ENCODE measurements at regions not wholly inside any gene's neighbourhood (a gene's known extent, or its start where the extent isn't known, plus 50 kb on each side); places are given as distances from the start of the nearest gene placed in this dataset.

- no peak overlapping the region for H3K4me3 ChIP-seq (ENCODE audit: low read depth, low read length)
These were observed 88.2 kb downstream of the TMA16 start for GRCh38 chr4:163582703-163583102.

GRCh38 chr4:163587867-163588266 lies 93.4 kb downstream of the TMA16 start:
- TF ChIP-seq, protein P1, sequence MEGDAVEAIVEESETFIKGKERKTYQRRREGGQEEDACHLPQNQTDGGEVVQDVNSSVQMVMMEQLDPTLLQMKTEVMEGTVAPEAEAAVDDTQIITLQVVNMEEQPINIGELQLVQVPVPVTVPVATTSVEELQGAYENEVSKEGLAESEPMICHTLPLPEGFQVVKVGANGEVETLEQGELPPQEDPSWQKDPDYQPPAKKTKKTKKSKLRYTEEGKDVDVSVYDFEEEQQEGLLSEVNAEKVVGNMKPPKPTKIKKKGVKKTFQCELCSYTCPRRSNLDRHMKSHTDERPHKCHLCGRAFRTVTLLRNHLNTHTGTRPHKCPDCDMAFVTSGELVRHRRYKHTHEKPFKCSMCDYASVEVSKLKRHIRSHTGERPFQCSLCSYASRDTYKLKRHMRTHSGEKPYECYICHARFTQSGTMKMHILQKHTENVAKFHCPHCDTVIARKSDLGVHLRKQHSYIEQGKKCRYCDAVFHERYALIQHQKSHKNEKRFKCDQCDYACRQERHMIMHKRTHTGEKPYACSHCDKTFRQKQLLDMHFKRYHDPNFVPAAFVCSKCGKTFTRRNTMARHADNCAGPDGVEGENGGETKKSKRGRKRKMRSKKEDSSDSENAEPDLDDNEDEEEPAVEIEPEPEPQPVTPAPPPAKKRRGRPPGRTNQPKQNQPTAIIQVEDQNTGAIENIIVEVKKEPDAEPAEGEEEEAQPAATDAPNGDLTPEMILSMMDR (conservative IDR thresholded peaks at IDR 0.05; ENCODE audit: low read depth, low read length) = peak; percentile 27
- H3K4me3 ChIP-seq (ENCODE audit: low read depth, low read length) = no peak overlapping the region
- no peak for DNase-seq (ENCODE audit: low read depth)

More at GRCh38 chr4:163582703-163583102, 88.2 kb downstream of the TMA16 start:
- DNase-seq (ENCODE audit: low read depth) = no peak
- TF ChIP-seq, protein P1 (conservative IDR thresholded peaks at IDR 0.05; ENCODE audit: low read depth, low read length) = no peak

DNA sequence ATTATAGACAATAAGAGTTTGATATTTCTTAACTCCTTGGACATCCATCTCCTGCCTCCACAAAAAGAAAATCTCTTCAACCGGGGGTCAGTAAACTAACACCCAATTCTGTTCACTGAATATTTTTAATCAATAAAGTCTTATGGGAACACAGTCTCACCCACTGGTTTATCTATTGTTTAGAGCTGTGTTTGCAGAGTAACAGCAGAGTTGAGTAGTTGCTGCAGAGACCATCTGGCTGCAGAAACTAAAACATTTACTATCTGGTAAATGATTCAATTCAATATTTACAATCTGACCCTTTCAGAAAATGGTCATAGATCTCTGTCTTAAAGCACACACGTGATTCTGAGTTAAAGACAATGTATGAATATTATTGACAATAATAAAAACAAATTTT lies 94.0 kb downstream of the TMA16 start:
- TF ChIP-seq, protein P1 (conservative IDR thresholded peaks at IDR 0.05; ENCODE audit: low read depth, low read length) = no peak
- no peak for DNase-seq (ENCODE audit: low read depth)
- H3K4me3 ChIP-seq (ENCODE audit: low read depth, low read length) = no peak overlapping the region

- no peak for DNase-seq (ENCODE audit: low read depth)
- TF ChIP-seq, protein P1 (conservative IDR thresholded peaks at IDR 0.05; ENCODE audit: low read depth, low read length) = no peak
- H3K4me3 ChIP-seq (ENCODE audit: low read depth, low read length) = no peak overlapping the region
These were observed 95.6 kb downstream of the TMA16 start for GRCh38 chr4:163590103-163590502.

DNA sequence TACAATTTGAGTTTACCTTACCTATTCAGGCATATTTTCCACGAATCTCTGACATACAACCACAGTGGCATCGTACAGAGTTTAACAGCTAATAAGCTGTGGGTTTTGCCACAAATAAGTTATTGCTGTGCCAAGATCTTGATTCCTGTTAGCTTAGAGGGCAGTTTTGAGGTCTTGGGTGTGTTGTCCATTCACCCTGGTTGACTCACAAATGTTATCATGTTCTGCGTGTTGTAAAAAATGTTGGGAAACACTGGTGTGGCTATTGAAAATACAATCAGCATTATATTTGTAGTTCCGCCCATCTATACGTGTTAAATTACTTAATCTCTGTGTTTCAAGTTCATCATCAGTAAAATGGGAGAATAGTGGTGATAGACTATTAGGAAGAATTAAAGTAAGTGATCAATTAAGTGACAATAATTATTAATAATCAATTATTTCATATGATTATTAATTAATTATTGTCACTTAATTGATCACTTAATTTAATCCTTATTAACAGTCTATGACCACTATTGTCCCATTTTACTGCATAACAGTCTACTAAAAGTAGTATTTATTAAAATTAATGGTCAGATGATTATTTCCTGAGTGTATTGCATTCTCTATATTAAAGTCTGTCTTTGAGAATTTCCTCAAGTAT lies 96.3 kb downstream of the TMA16 start:
- TF ChIP-seq, protein P1 (conservative IDR thresholded peaks at IDR 0.05; ENCODE audit: low read depth, low read length) = no peak
- no peak for DNase-seq (ENCODE audit: low read depth)
- H3K4me3 ChIP-seq (ENCODE audit: low read depth, low read length) = no peak overlapping the region

GRCh38 chr4:163591614-163592020 lies 97.1 kb downstream of the TMA16 start:
- H3K4me3 ChIP-seq (ENCODE audit: low read depth, low read length) = no peak overlapping the region
- DNase-seq (ENCODE audit: low read depth) = no peak
- TF ChIP-seq, protein P1 (conservative IDR thresholded peaks at IDR 0.05; ENCODE audit: low read depth, low read length) = no peak

DNA sequence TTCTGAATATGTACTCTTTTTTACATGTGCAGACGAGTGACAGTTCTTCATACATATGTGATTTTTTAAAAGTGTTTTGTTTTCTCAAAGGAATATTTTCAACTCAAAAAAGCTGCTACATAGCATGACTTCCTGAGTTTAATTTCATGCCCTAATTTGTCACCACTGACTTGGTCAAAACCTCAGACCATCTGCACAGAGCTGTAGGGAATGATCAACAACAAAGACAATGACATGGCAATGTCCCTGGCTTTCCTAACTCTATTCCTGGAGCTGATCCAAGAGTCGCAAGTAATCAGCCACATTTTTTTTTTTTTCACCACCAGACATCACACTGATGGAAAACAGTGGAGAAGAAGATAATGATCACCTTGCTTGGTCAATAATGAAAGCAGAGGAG lies 97.7 kb downstream of the TMA16 start:
- H3K4me3 ChIP-seq (ENCODE audit: low read depth, low read length) = no peak overlapping the region
- no peak for DNase-seq (ENCODE audit: low read depth)
- TF ChIP-seq, protein P1 (conservative IDR thresholded peaks at IDR 0.05; ENCODE audit: low read depth, low read length) = no peak
